Subcutaneous abdominal adipose tissue (tissue), 5 donors: ENCODE measurements at regions not wholly inside any gene's neighbourhood (a gene's known extent, or its start where the extent isn't known, plus 50 kb on each side); places are given as distances from the start of the nearest gene placed in this dataset.

Experiments used
- H3K27ac ChIP-seq: one replicate; pipeline ENCODE4 v1.7.0; 2013; ENCODE audit warnings: low read depth, mild to moderate bottlenecking, inconsistent platforms, low read length, moderate library complexity
- H3K27me3 ChIP-seq, 5 donors: one replicate each; pipeline ENCODE4 v1.7.0; 2013; ENCODE audit warnings: low read length in 5 of 5, inconsistent platforms in 1 of 5; ENCODE audit not compliant: control insufficient read depth in 5 of 5, insufficient read depth in 4 of 5
- H3K36me3 ChIP-seq, 5 donors: one replicate each; pipeline ENCODE4 v1.7.0; 2013; ENCODE audit warnings: low read length in 5 of 5; ENCODE audit not compliant: control insufficient read depth in 5 of 5, insufficient read depth in 5 of 5
- H3K4me1 ChIP-seq, 5 donors: one replicate each; pipeline ENCODE4 v1.7.0; 2013; ENCODE audit warnings: low read length in 5 of 5, mild to moderate bottlenecking in 3 of 5, moderate library complexity in 1 of 5; ENCODE audit not compliant: control insufficient read depth in 5 of 5, insufficient read depth in 5 of 5
- H3K4me3 ChIP-seq, 5 donors: one replicate each; pipeline ENCODE4 v1.7.0; 2013; ENCODE audit warnings: low read length in 5 of 5, low read depth in 1 of 5
- H3K9ac ChIP-seq, 5 donors: one replicate each; pipeline ENCODE4 v1.7.0; 2013; ENCODE audit warnings: low read length in 5 of 5, mild to moderate bottlenecking in 4 of 5, moderate library complexity in 3 of 5
- H3K9me3 ChIP-seq, 5 donors: one replicate each; pipeline ENCODE4 v1.7.0; 2013; ENCODE audit warnings: low read length in 5 of 5; ENCODE audit not compliant: control insufficient read depth in 5 of 5
- donor health status: healthy.
- donor health status: healthy.
- donor health status: healthy.
- donor health status: healthy.
- donor health status: healthy.

DNA sequence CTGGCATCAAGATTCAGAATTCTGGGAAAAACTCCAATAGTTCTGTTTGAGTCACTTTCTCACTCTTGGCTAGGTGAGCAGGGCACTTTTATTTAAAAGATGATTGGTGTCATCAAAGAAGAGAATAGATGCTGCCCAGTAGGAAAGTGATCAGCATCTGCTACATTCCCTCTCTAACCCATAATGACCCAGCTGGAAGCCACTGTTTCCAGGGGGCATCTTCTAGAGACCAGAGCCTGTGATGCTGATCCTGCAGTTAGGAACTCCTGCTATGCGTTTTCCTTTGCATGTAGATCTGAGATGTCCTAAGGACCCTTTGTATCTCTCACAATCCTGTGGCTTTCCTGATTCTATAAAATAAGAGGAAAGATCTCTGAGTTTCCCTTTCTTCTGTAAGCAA lies 79.9 kb upstream of the TMTC1 start:
- no peaks in the 10 kb centered on the region for H3K4me1 ChIP-seq
- no peaks in the 10 kb centered on the region for H3K27me3 ChIP-seq
- peaks cover 0 to 3% (median 0%) of the 10 kb centered on the region in 5 donors for H3K9me3 ChIP-seq
- no peak overlapping the region for H3K27ac ChIP-seq
- H3K36me3 ChIP-seq: no peaks in the 10 kb centered on the region
- H3K9ac ChIP-seq: no peak overlapping the region
- no peak overlapping the region for H3K4me3 ChIP-seq

- no peaks in the 10 kb centered on the region for H3K9me3 ChIP-seq
- no peaks in the 10 kb centered on the region for H3K36me3 ChIP-seq
- no peak overlapping the region for H3K4me3 ChIP-seq
- no peaks in the 10 kb centered on the region for H3K27me3 ChIP-seq
- no peaks in the 10 kb centered on the region for H3K4me1 ChIP-seq
- H3K27ac ChIP-seq: no peak overlapping the region
- H3K9ac ChIP-seq: no peak overlapping the region
Measured at GRCh38 chr12:29858270-29858786, 74.6 kb upstream of the TMTC1 start.

- no peaks in the 10 kb centered on the region for H3K27me3 ChIP-seq
- H3K27ac ChIP-seq: no peak overlapping the region
- H3K4me1 ChIP-seq: no peaks in the 10 kb centered on the region
- H3K36me3 ChIP-seq: no peaks in the 10 kb centered on the region
- H3K9me3 ChIP-seq: peaks cover 0 to 5% (median 0%) of the 10 kb centered on the region in 5 donors
- H3K9ac ChIP-seq: no peak overlapping the region
- no peak overlapping the region for H3K4me3 ChIP-seq
Measured at GRCh38 chr12:29847246-29847645, 63.5 kb upstream of the TMTC1 start.

DNA sequence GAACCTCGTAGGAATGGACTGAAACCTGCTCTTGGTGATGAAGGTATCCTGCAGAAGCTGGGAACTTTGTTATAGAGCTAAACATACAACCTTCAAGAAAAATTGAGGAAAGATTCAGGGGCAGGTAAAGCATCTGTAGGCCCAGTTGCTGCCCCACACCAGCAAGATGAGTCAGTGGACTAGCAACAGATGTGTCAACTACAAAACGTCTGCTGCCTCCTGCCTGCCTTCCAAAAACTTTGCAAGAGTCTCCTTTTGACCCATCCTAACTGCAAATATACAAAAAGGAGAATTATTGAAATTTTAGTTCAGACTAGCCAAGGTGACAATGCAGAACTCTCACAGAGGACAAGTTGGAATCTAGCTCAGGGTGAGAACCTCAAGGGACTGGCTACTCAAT lies 60.9 kb upstream of the TMTC1 start:
- Histone ChIP-seq H3K27me3 (no peaks in the 10 kb centered on the region), H3K9me3 (peaks cover 0 to 9% (median 4%) of the 10 kb centered on the region in 5 donors), H3K9ac (no peak overlapping the region), H3K36me3 (no peaks in the 10 kb centered on the region), H3K27ac (no peak overlapping the region), H3K4me3 (no peak overlapping the region), H3K4me1 (no peaks in the 10 kb centered on the region)

GRCh38 chr12:29843036-29843435 lies 59.3 kb upstream of the TMTC1 start:
- Histone ChIP-seq H3K9me3 (peaks cover 2 to 12% (median 10%) of the 10 kb centered on the region in 5 donors), H3K4me1 (no peaks in the 10 kb centered on the region), H3K27ac (no peak overlapping the region), H3K4me3 (no peak overlapping the region), H3K9ac (no peak overlapping the region), H3K27me3 (no peaks in the 10 kb centered on the region), H3K36me3 (no peaks in the 10 kb centered on the region)

DNA sequence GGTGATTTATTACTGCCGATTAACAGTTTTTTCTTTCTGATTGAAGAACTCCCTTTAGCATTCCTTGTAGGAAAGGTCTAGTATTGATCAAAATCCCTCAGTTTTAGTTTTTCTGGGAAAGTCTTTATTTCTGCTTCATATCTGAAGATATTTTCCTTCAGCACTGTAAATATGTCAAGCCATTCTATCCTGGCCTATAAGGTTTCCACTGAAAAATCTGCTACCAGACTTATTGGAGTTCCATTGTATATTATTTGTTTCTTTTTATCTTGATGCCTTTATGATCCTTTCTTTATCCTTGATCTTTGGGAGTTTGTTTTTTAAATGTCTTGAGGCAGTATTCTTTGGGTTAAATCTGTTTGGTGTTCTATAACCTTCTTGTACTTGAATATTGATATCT lies 55.0 kb upstream of the TMTC1 start:
- Histone ChIP-seq H3K9ac (no peak overlapping the region), H3K27ac (no peak overlapping the region), H3K9me3 (peaks cover 2 to 12% (median 10%) of the 10 kb centered on the region in 5 donors), H3K36me3 (no peaks in the 10 kb centered on the region), H3K27me3 (no peaks in the 10 kb centered on the region), H3K4me1 (no peaks in the 10 kb centered on the region), H3K4me3 (no peak overlapping the region)
